Ascending aorta (tissue), 2 donors: ENCODE measurements at regions not wholly inside any gene's neighbourhood (a gene's known extent, or its start where the extent isn't known, plus 50 kb on each side); places are given as distances from the start of the nearest gene placed in this dataset.

ENCODE experiments used
- DNase-seq, 2 donors: peaks; one replicate each; pipeline ENCODE4 v3.0.0-alpha.2; 2019; ENCODE audit warnings: low spot score in 2 of 2
- H3K27ac ChIP-seq, 2 donors: fragments of 200-600 bp; sonication (generic); one replicate each; pipeline ENCODE4 v1.5.1; 2016 to 2017; ENCODE audit warnings: mild to moderate bottlenecking in 1 of 2
- H3K27me3 ChIP-seq: fragments of 200-600 bp; sonication (generic); one replicate; pipeline ENCODE4 v1.5.1; 2017
- H3K36me3 ChIP-seq, 2 donors: fragments of 200-600 bp; sonication (generic); one replicate each; pipeline ENCODE4 v1.5.1; 2016
- H3K4me1 ChIP-seq, 2 donors: fragments of 200-600 bp; sonication (generic); one replicate each; pipeline ENCODE4 v1.5.1; 2016 to 2017; ENCODE audit warnings: mild to moderate bottlenecking in 1 of 2
- H3K4me3 ChIP-seq, 2 donors: fragments of 200-600 bp; sonication (generic); one replicate each; pipeline ENCODE4 v1.5.1; 2016 to 2017; ENCODE audit warnings: mild to moderate bottlenecking in 1 of 2
- H3K9me3 ChIP-seq, 2 donors: fragments of 200-600 bp; sonication (generic); one replicate each; pipeline ENCODE4 v1.5.1; 2016
- intact Hi-C: fragments of 100-400 bp; cut with DNase I; formaldehyde crosslinking; loops from one replicate; pipeline ENCODE4 v1.15.1; 2023
- TF ChIP-seq, protein P1 (sequence below), 3 experiments: fragments of 200-600 bp in 2 of 3; fragments of 450-650 bp in 1 of 3; sonication (generic) in 2 of 3; IDR thresholded peaks; one replicate each; pipeline ENCODE4 v1.5.1; 2016 to 2019; ENCODE audit warnings: antibody characterized with exemption in 3 of 3, mild to moderate bottlenecking in 1 of 3, moderate library complexity in 1 of 3

DNA sequence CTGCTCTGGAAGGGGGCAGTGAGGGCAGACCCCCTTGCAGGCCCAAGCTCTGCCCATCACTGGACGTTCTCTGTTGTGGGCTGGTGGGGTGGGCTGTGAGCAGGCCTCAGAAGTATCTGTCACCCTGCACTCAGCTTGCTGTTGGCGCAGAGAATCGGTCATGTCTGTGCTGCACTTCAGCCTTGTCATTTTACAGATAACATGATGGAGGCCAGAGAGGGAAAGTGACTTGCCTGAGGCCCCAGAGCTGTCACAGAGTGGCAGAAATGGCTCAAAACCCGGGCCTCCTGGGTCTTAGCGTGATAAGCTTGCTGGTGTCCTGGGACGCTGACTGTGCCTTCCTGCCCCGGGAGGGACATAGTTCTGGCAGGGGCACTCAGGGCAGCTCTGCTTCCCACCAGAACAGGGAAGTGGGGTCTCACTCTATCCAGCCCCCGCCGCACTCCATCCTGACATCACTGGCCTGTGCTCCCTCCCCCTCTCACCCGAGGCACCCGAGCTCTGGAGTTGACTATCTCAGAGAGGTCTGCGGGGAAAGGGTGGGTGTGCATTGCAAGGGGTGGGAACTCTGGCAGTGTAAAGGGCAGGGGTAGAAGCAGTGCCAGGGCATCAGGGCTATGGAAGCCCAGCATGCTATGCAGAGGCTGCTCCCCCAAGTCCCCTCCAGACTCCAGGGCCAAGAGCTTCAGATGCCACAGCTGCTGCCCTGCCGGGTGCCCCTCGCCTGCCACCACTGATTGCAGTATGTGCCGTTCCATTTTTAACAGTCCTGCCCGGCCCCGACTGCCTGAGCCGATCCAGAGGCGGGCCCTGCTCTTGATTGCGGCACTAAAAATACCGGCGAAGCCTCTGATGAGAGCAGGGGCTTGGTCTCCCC is 50.4 kb upstream of the NECTIN1 start:
- TF ChIP-seq, protein P1, sequence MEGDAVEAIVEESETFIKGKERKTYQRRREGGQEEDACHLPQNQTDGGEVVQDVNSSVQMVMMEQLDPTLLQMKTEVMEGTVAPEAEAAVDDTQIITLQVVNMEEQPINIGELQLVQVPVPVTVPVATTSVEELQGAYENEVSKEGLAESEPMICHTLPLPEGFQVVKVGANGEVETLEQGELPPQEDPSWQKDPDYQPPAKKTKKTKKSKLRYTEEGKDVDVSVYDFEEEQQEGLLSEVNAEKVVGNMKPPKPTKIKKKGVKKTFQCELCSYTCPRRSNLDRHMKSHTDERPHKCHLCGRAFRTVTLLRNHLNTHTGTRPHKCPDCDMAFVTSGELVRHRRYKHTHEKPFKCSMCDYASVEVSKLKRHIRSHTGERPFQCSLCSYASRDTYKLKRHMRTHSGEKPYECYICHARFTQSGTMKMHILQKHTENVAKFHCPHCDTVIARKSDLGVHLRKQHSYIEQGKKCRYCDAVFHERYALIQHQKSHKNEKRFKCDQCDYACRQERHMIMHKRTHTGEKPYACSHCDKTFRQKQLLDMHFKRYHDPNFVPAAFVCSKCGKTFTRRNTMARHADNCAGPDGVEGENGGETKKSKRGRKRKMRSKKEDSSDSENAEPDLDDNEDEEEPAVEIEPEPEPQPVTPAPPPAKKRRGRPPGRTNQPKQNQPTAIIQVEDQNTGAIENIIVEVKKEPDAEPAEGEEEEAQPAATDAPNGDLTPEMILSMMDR (IDR thresholded peaks at IDR 0.05), result no peak
- no peaks in the 10 kb centered on the region for H3K27me3 ChIP-seq
- no peaks in the 10 kb centered on the region for H3K4me1 ChIP-seq
- H3K4me3 ChIP-seq, result no peak overlapping the region
- DNase-seq, result no peak
- no peak overlapping the region for H3K27ac ChIP-seq
- no peaks in the 10 kb centered on the region for H3K36me3 ChIP-seq
- H3K9me3 ChIP-seq, result peaks cover 0 to 6% of the 10 kb centered on the region in 2 donors
- intact Hi-C loops, result no loop called here
